HEK293 (cell line): ENCODE measurements at regions not wholly inside any gene's neighbourhood (a gene's known extent, or its start where the extent isn't known, plus 50 kb on each side); places are given as distances from the start of the nearest gene placed in this dataset.
A peak's percentile ranks its signal among the peaks of the same experiment; 100 is the strongest.

Source experiments
- CTCF ChIA-PET: fragments of 350-600 bp; formaldehyde crosslinking; extraction: SDS; loops from one replicate; lab custom pipeline; 2021; ENCODE audit warnings: antibody characterized with exemption; lab: Yijun Ruan, JAX
- POLR2A ChIA-PET: fragments of 300-600 bp; formaldehyde crosslinking; extraction: SDS; loops from one replicate; lab custom pipeline; 2020; ENCODE audit warnings: antibody characterized with exemption, inconsistent platforms; lab: Yijun Ruan, JAX
- H3K27ac ChIP-seq: fragments of 200-500 bp; sonication (Bioruptor generic); 2 replicates; pipeline ENCODE4 v1.5.1; 2014; ENCODE audit warnings: low read depth, low read length, control low read depth, inconsistent platforms; ENCODE audit errors: extremely low read depth
- H3K36me3 ChIP-seq, 2 experiments: fragments of 200-500 bp in 1 of 2; sonication (Bioruptor generic) in 1 of 2; 1 replicate in 1 of 2; 2 replicates in 1 of 2; pipeline ENCODE4 v1.5.1; 2014 to 2017; ENCODE audit warnings: inconsistent platforms in 2 of 2, low read length in 2 of 2; ENCODE audit not compliant: control insufficient read depth in 2 of 2, insufficient read depth in 1 of 2
- H3K4me1 ChIP-seq: fragments of 200-500 bp; sonication (Bioruptor generic); 2 replicates; pipeline ENCODE4 v1.5.1; 2014; ENCODE audit warnings: mild to moderate bottlenecking, low read length, inconsistent platforms; ENCODE audit not compliant: control insufficient read depth, insufficient read depth
- H3K4me3 ChIP-seq: 2 replicates; pipeline ENCODE4 v1.5.1; 2011; ENCODE audit warnings: low read depth, mild to moderate bottlenecking, control low read depth, low read length, moderate library complexity
- H3K9me3 ChIP-seq: fragments of 200-500 bp; sonication (Bioruptor generic); 2 replicates; pipeline ENCODE4 v1.5.1; 2014; ENCODE audit warnings: low read depth, low read length, inconsistent platforms; ENCODE audit not compliant: control insufficient read depth, insufficient read depth
- BCL6B ChIP-seq: fragments of 450-650 bp; formaldehyde crosslinking; IDR thresholded peaks from 2 replicates; pipeline ENCODE4 v1.5.1; 2017; ENCODE audit warnings: missing biosample characterization, missing genetic modification characterization
- OVOL3 ChIP-seq: fragments of 450-650 bp; formaldehyde crosslinking; IDR thresholded peaks from 2 replicates; pipeline ENCODE4 v1.5.1; 2016; ENCODE audit warnings: missing biosample characterization, missing genetic modification characterization
- RBAK ChIP-seq: fragments of 450-650 bp; formaldehyde crosslinking; IDR thresholded peaks from 2 replicates; pipeline ENCODE4 v1.5.1; 2016; ENCODE audit warnings: missing biosample characterization, missing genetic modification characterization
- SP3 ChIP-seq: fragments of 450-650 bp; formaldehyde crosslinking; IDR thresholded peaks from 2 replicates; pipeline ENCODE4 v1.5.1; 2016; ENCODE audit warnings: missing biosample characterization, missing genetic modification characterization
- ZBTB6 ChIP-seq: fragments of 450-650 bp; formaldehyde crosslinking; IDR thresholded peaks from 2 replicates; pipeline ENCODE4 v1.5.1; 2017; ENCODE audit warnings: missing biosample characterization, missing genetic modification characterization
- ZFP41 ChIP-seq: fragments of 450-650 bp; formaldehyde crosslinking; IDR thresholded peaks from 2 replicates; pipeline ENCODE4 v1.5.1; 2016; ENCODE audit warnings: missing biosample characterization, missing genetic modification characterization, borderline replicate concordance
- ZNF132 ChIP-seq: fragments of 450-650 bp; formaldehyde crosslinking; IDR thresholded peaks from 2 replicates; pipeline ENCODE4 v1.5.1; 2017; ENCODE audit warnings: missing biosample characterization, missing genetic modification characterization, borderline replicate concordance
- ZNF274 ChIP-seq, 2 experiments: fragments of 200-500 bp in 1 of 2; fragments of 450-650 bp in 1 of 2; sonication (Bioruptor generic) in 1 of 2; formaldehyde crosslinking in 1 of 2; IDR thresholded peaks; 2 replicates each; pipeline versions ENCODE4 v1.5.1 to v1.6.1; 2014 to 2016; ENCODE audit warnings: borderline replicate concordance in 1 of 2, inconsistent platforms in 1 of 2, low read length in 1 of 2, missing biosample characterization in 1 of 2, missing genetic modification characterization in 1 of 2
- ZNF335 ChIP-seq: fragments of 450-650 bp; formaldehyde crosslinking; conservative IDR thresholded peaks from 2 replicates; pipeline ENCODE4 v1.5.1; 2016; ENCODE audit warnings: missing biosample characterization, missing genetic modification characterization
- ZNF521 ChIP-seq: fragments of 450-650 bp; formaldehyde crosslinking; IDR thresholded peaks from 2 replicates; pipeline ENCODE4 v1.5.1; 2017; ENCODE audit warnings: missing biosample characterization, mild to moderate bottlenecking, missing genetic modification characterization
- ZNF571 ChIP-seq: fragments of 450-650 bp; formaldehyde crosslinking; IDR thresholded peaks from 2 replicates; pipeline ENCODE4 v1.5.0; 2017; ENCODE audit warnings: missing biosample characterization, missing genetic modification characterization
- ZNF596 ChIP-seq: fragments of 450-650 bp; IDR thresholded peaks from 2 replicates; pipeline ENCODE4 v1.5.0; 2018; ENCODE audit warnings: missing biosample characterization, mild to moderate bottlenecking, missing genetic modification characterization, moderate library complexity

GRCh38 chr13:33761740-33762139, 56.2 kb upstream of the RFC3 start:
- TF ChIP-seq ZNF335, result 0 out of 2 replicates have a peak, but pooled peaks have one; percentile 26
- TF ChIP-seq BCL6B (tag by site-specific recombination), result no peak
- POLR2A ChIA-PET, result no interaction called here

GRCh38 chr13:33763021-33763420, 54.9 kb upstream of the RFC3 start:
- CTCF ChIA-PET, result interaction anchor here (1.7 kb wide), 1 partner anchor 39 kb away, joined by 6 read pairs; no protein-coding TSS in a partner anchor
- TF ChIP-seq ZNF596 (no peak), ZBTB6 (tag by site-specific recombination) (no peak)
- Histone ChIP-seq H3K4me1 (no peaks in the 10 kb centered on the region), H3K36me3 (no peaks in the 10 kb centered on the region), H3K4me3 (no peak overlapping the region), H3K9me3 (no peaks in the 10 kb centered on the region), H3K27ac (no peak overlapping the region)
- POLR2A ChIA-PET, result no interaction called here

More at GRCh38 chr13:33761740-33762139, 56.2 kb upstream of the RFC3 start:
- Histone ChIP-seq H3K27ac (no peak overlapping the region), H3K36me3 (no peaks in the 10 kb centered on the region), H3K4me1 (no peaks in the 10 kb centered on the region), H3K9me3 (no peaks in the 10 kb centered on the region), H3K4me3 (no peak overlapping the region)
- CTCF ChIA-PET, result interaction anchor here (0.6 to 1.7 kb wide), 2 partner anchors 38 to 470 kb away, joined by 3 to 6 read pairs; no protein-coding TSS in a partner anchor

GRCh38 chr13:33764716-33765115, 53.2 kb upstream of the RFC3 start:
- TF ChIP-seq ZNF571 (tag by site-specific recombination), result no peak
- TF ChIP-seq ZNF132 (tag by site-specific recombination), result no peak
- no peak for TF ChIP-seq ZNF274 (IDR thresholded peaks at IDR 0.05; ENCODE audit: low read length)
- no peak for TF ChIP-seq ZNF274 (tag by site-specific recombination; IDR thresholded peaks at IDR 0.05; ENCODE audit: borderline replicate concordance)
- TF ChIP-seq RBAK, result no peak
- no peak for TF ChIP-seq ZFP41 (tag by site-specific recombination)
- POLR2A ChIA-PET, result no interaction called here
- no peaks in the 10 kb centered on the region for H3K4me1 ChIP-seq
- no peaks in the 10 kb centered on the region for H3K9me3 ChIP-seq
- H3K4me3 ChIP-seq, result no peak overlapping the region
- no peaks in the 10 kb centered on the region for H3K36me3 ChIP-seq
- H3K27ac ChIP-seq, result no peak overlapping the region
- CTCF ChIA-PET, result no interaction called here

GRCh38 chr13:33766329-33767123, 51.4 kb upstream of the RFC3 start:
- no peaks in the 10 kb centered on the region for H3K9me3 ChIP-seq
- TF ChIP-seq SP3 (no peak), OVOL3 (tag by site-specific recombination) (no peak), ZNF521 (no peak)
- POLR2A ChIA-PET, result no interaction called here

More at GRCh38 chr13:33766329-33767123, 51.4 kb upstream of the RFC3 start:
- no peaks in the 10 kb centered on the region for H3K4me1 ChIP-seq
- H3K27ac ChIP-seq, result no peak overlapping the region
- CTCF ChIA-PET, result no interaction called here
- no peak overlapping the region for H3K4me3 ChIP-seq
- no peaks in the 10 kb centered on the region for H3K36me3 ChIP-seq
